ENCODE measurements at regions not wholly inside any gene's neighbourhood (a gene's known extent, or its start where the extent isn't known, plus 50 kb on each side); places are given as distances from the start of the nearest gene placed in this dataset.
A peak's percentile ranks its signal among the peaks of the same experiment; 100 is the strongest.
"Not testable (repeated sequence)": the region's sequence is repeated elsewhere in the genome, so short reads cannot be mapped to it uniquely, and the experiment has no call there.

DNA sequence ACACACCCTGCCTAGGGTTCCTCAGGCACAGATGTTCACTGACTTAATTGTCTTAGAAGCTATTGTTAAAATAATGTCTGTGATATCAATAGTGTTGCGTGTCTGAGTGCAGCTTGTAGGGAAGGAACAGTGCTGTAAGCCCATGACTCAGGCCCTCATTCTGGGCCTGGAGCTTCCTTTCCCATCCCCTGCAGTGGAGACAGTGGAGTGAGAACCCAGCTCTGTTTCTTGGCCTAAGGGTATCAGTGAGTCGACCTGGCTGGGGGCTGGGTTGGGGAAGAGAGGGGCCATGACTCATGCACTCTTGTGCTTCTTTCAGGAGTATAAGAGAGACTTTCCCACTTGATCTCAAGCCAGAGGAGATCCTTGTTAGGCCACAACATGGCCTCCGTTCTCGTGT, 106.8 kb downstream of the HRH4 start:
- DNase-seq, result peak; percentile 75

DNA sequence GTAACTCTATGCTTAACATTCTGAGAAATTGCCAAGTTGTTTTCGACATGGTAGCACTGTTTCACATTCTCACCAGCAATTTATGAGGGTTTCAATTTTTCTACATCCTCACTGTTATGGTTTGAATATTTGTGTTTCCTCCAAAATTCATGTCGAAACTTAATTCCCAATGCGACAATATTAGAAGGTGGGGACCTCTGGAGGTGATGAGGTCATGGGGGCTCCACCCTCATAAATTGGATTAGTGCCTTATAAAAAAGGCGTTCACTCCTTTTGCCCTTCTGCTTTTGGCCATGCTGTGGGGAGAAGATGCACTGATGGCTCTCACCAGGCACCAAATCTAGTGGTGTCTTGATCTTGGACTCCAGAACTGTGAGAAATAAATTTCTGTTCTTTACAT, 110.3 kb downstream of the HRH4 start:
- no peak for DNase-seq

DNA sequence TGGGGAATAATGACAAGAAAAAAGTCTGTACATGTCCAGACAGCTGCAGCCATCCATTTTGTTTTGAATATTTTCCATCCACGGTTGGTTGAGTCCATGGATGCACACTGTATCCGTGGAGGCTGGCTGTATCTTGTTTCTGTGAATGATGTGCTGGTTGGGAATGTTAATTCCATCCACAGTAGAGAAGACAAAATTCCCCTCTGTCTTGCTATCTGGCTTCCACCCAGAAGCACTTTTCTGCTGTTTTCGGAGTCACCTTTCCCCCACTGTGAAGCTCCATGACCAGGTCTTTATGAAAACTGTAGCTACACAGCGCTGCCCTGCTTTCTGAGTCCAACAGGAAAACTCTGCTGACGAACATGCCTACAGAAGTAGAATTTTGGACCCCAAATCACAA, 122.3 kb downstream of the HRH4 start:
- DNase-seq, result peak; percentile 68

GRCh38 chr18:24584205-24584604, 123.8 kb downstream of the HRH4 start:
- no peak for DNase-seq

DNA sequence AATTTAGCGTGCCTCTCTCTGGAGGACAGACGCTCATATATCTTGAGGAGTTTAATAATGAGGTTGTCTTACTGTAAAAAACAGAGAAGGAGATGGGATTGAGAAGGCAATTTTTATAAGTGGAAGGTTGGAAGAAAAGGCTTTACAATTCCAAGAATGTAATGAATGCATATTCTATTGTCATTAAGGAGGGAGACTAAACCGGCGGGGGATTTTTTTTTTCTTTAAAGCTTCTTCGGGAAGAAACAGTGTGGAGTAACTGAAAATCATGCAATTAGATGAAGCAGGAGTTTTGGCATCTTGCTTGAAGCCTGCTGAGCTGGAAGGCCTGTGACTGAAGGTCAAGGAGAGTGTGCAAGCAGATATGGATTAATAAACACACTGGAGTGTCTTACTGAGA, 124.4 kb downstream of the HRH4 start:
- no peak for DNase-seq

GRCh38 chr18:24585996-24586566, 125.6 kb downstream of the HRH4 start:
- DNase-seq, result no peak

GRCh38 chr18:24586662-24587360, 126.4 kb downstream of the HRH4 start:
- DNase-seq, result no peak

GRCh38 chr18:24588440-24588839, 128.0 kb downstream of the HRH4 start:
- DNase-seq, result no peak

- no peak for DNase-seq
Observed at GRCh38 chr18:24590946-24591345, 130.5 kb downstream of the HRH4 start.

DNA sequence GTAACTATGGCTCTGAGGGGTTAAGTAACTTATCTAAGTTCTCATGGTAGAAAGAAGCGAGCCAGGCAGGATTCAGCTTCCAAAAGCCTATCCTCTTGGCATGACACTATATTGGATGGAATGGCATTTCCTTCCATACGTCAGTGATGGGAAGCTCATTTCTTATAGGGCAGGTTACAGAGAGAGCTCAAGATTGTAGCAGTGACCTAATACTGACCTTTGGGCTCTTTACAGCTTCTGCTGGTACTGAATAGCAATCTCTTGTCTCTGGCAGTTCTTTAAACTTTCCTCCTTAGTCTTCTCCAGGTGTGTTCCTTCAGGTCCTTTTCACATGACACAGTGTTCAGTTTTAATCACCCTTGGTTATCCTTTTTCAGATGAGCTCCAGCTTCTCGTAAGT, 133.0 kb downstream of the HRH4 start:
- no peak for DNase-seq

DNA sequence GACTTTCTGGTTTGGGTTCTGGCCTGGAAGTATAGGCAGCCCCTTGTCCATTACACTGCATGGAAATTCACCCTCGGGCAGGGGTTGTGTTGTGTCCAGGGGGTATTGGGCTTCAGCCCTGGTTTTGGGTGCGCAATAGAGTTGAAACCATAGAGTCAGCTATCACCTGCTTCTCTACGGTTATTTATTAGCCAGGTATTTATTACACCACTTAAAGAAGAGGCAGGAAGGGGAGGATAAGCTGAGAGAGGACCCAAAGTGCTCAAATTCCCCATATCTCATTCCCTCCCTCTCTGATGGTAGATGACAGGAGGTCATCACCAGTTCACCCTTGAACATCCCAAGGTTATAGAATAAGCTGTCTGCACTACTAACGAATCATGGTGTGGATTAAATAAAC, 133.4 kb downstream of the HRH4 start:
- DNase-seq, result no peak

DNA sequence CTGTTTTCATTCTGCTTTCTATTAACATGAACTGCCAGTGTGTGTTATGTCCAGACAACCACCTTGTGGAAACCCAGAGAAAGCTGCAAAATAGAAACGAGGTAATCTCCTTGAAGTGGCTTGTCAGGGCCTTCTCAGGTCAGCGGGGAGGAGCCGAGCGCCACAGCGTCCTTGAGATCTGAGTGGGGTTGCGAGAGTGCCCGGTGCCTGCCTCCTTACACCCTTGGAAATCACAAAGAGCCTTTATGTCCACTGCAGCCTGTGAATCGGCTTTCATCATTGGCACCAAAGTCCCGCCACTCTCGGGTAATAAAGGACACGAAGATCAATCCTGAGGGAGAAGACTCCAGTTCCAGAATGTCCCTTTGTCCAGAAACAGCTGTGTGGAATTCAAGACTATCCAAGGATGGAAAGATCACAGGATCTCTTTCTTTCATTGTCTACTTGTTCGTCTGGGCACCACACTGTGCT, 135.2 kb downstream of the HRH4 start:
- no peak for DNase-seq

- peak; percentile 81 for DNase-seq
Observed at GRCh38 chr18:24600076-24600654, 139.7 kb downstream of the HRH4 start.

- DNase-seq, result no peak
Observed at GRCh38 chr18:24601585-24601984, 141.1 kb downstream of the HRH4 start.

DNA sequence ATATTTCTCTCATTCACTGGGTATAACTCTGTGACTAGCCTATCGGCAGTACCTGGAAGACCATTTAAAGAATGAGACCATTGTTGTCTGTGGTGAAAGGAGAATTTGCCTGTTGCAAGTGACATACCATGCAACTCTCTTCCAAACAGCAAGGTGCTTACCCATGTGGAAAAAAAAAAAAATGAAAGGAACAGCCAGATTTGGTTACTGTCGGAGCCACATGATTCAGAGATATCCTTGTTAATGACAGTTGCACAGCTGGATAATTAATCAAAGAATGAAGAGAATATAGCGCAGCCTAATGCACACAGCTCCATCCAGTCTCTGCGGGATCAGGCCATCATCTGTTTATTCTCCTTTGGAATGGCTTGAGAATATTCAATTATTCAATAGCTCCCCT, 141.8 kb downstream of the HRH4 start:
- no peak for DNase-seq

DNA sequence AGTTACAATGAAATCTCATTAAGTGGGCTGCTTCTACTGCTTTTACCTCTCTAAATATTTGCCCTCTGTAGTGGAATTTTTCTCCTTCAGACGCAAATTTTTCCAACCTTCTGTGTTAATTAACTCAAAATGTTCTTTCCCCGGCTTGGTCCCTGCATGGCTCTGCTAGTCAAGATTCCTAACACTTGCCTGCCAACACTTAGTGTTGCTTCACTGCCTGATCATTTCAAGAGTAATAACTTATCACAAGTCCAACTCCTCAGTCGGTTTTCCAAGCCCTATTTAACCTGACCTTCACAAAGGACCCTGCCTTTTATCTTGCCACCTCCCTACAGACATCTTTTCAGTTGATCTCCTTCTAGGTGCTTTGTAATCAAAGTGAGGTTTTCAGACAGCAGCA, 142.7 kb downstream of the HRH4 start:
- DNase-seq, result no peak

GRCh38 chr18:24605444-24605843, 145.0 kb downstream of the HRH4 start:
- DNase-seq, result no peak

- no peak for DNase-seq
Observed at GRCh38 chr18:24609254-24609653, 148.8 kb downstream of the HRH4 start.

DNA sequence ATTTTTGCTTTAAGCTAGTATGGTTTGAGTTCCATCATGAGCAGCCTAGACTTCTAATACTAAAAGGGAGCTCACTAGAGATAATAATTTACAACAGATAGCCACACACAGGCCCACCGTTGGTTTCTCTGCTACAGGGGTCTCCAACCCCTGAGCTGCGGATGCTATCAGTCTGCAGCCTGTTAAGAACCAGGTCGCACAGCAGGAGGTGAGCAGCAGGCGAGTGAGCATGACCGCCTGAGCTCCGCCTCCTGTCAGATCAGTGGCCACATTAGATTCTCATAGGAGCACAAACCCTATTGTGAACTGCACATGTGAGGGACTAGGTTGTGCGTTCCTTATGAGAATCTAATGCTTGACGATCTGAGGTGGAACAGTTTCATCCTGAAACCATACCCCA, 150.6 kb downstream of the HRH4 start:
- DNase-seq, result no peak

- no peak for DNase-seq
Observed at GRCh38 chr18:24613896-24614640, 153.6 kb downstream of the HRH4 start.

DNA sequence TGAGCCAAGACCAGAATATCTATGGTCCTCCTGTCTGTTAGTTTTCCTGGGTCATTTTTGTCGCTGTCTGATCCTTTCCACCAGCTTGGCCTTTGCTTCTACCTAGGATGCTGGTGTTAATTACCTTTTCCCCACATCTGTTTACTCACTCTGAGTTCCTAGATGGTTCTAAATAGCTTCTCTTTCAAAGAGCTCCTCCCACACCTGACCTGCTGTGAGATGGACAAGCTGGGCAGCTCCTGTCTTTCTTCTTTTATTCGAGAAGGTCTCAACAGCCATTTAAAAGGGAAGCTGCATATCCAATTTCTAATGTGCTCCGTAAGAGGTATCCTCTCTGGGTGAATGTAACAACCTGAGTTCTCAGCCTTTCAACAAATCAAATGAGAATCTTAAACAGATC, 156.2 kb downstream of the HRH4 start:
- DNase-seq, result no peak

GRCh38 chr18:24624421-24624820, 164.0 kb downstream of the HRH4 start:
- not testable (repeated sequence) for DNase-seq

GRCh38 chr18:24627644-24628315, 167.3 kb downstream of the HRH4 start:
- no peak for DNase-seq
